HepG2 (cell line): ENCODE measurements at regions not wholly inside any gene's neighbourhood (a gene's known extent, or its start where the extent isn't known, plus 50 kb on each side); places are given as distances from the start of the nearest gene placed in this dataset.

ENCODE experiments used
- ATAC-seq: fragments of 200-7000 bp; cut with Tn5 transposase; 3 replicates; pipeline ENCODE4 v1.9.1; 2020; ENCODE audit warnings: mild to moderate bottlenecking, moderate library complexity
- BruUV-seq: library from RNA; stranded (reverse); fragments of 400-500 nt; replicated peaks from 2 replicates; lab custom pipeline; 2021; lab: Mats Ljungman, UMichigan
- CTCF ChIA-PET: fragments of 300-600 bp; formaldehyde crosslinking; extraction: SDS; loops from one replicate; lab custom pipeline; 2021; ENCODE audit warnings: low total read pairs, inconsistent platforms, low intra/inter-chr PET ratio; lab: Yijun Ruan, JAX
- POLR2A ChIA-PET: fragments of 350-600 bp; sonication (Branson Sonifier 250); formaldehyde crosslinking; loops from one replicate; lab custom pipeline; 2020; ENCODE audit warnings: antibody characterized with exemption, inconsistent platforms; lab: Yijun Ruan, JAX
- DNase-seq: peaks from one replicate; pipeline ENCODE4 v3.0.0-alpha.2; 2015; ENCODE audit warnings: low spot score
- FAIRE-seq: peaks from 3 replicates; lab custom pipeline; 2011; peaks lifted over from hg19 to GRCh38; lab: Jason Lieb, UNC
- H2AFZ ChIP-seq: one replicate; pipeline ENCODE4 v1.6.1; 2011; ENCODE audit warnings: low read length, inconsistent platforms
- H3K27ac ChIP-seq: fragments of 300-600 bp; 3 replicates; pipeline ENCODE4 v1.8.0; 2011; ENCODE audit warnings: mixed run types, mild to moderate bottlenecking, mixed read lengths, low read length, inconsistent platforms; ENCODE audit not compliant: insufficient read depth; ENCODE audit errors: extremely low read length
- H3K27me3 ChIP-seq, 2 experiments: fragments of 200-600 bp in 1 of 2; 2 replicates in 1 of 2; 3 replicates in 1 of 2; pipeline versions ENCODE4 v1.6.0 to v1.8.0; 2011; ENCODE audit warnings: low read length in 2 of 2, mild to moderate bottlenecking in 2 of 2, moderate library complexity in 2 of 2, inconsistent platforms in 1 of 2; ENCODE audit not compliant: insufficient read depth in 2 of 2, control insufficient read depth in 1 of 2
- H3K36me3 ChIP-seq, 2 experiments: fragments of 200-600 bp in 1 of 2; replicated peaks in 1 of 2; 2 replicates in 1 of 2; 3 replicates in 1 of 2; pipeline versions ENCODE4 v1.5.1 to v1.8.0; 2011; ENCODE audit warnings: low read length in 2 of 2, inconsistent platforms in 1 of 2; ENCODE audit not compliant: insufficient read depth in 2 of 2, control insufficient read depth in 1 of 2
- H3K4me1 ChIP-seq: 2 replicates; pipeline ENCODE4 v1.5.1; 2012; ENCODE audit warnings: low read length, inconsistent platforms; ENCODE audit not compliant: insufficient read depth
- H3K4me2 ChIP-seq: 2 replicates; pipeline ENCODE4 v1.6.0; 2011; ENCODE audit warnings: low read depth, low read length, inconsistent platforms
- H3K4me3 ChIP-seq, 3 experiments: fragments of 200-600 bp in 1 of 3; sonication (generic), shearing (Covaris generic) in 1 of 3; replicated peaks in 1 of 3; 2 replicates each; pipeline ENCODE4 v1.5.1; 2011 to 2016; ENCODE audit warnings: low read length in 3 of 3, inconsistent platforms in 2 of 3, low read depth in 2 of 3, mild to moderate bottlenecking in 2 of 3, control low read depth in 1 of 3, mixed read lengths in 1 of 3; ENCODE audit not compliant: insufficient read depth in 1 of 3
- H3K79me2 ChIP-seq: one replicate; pipeline ENCODE4 v1.6.1; 2011; ENCODE audit warnings: low read length, inconsistent platforms; ENCODE audit not compliant: insufficient read depth
- H3K9ac ChIP-seq: 2 replicates; pipeline ENCODE4 v1.6.0; 2011; ENCODE audit warnings: mild to moderate bottlenecking, low read depth, low read length, inconsistent platforms; ENCODE audit not compliant: insufficient read depth
- H3K9me3 ChIP-seq: 2 replicates; pipeline ENCODE4 v1.5.1; 2012; ENCODE audit warnings: mild to moderate bottlenecking, low read length
- H4K20me1 ChIP-seq: 2 replicates; pipeline ENCODE4 v1.6.0; 2011; ENCODE audit warnings: inconsistent platforms, mild to moderate bottlenecking, low read length, moderate library complexity; ENCODE audit not compliant: insufficient read depth
- CHD2 ChIP-seq: IDR thresholded peaks from 2 replicates; pipeline ENCODE4 v1.6.1; 2011; ENCODE audit warnings: low read depth, low read length, improper control_type of control experiment
- HNRNPH1 ChIP-seq: fragments of 200-400 bp; formaldehyde crosslinking; optimal IDR thresholded peaks from 2 replicates; pipeline ENCODE3; 2017; ENCODE audit warnings: mild to moderate bottlenecking, low read depth, low read length
- RAD51 ChIP-seq: fragments of 450-650 bp; IDR thresholded peaks from 2 replicates; pipeline ENCODE4 v1.6.1; 2016; ENCODE audit warnings: borderline replicate concordance
- SMAD3 ChIP-seq: sonication (generic); formaldehyde crosslinking; IDR thresholded peaks from 2 replicates; pipeline ENCODE4 v1.4.0; 2020; ENCODE audit warnings: missing genetic modification reagents
- SPEN ChIP-seq: sonication (generic); formaldehyde crosslinking; IDR thresholded peaks from 2 replicates; pipeline ENCODE4 v1.5.1; 2020; ENCODE audit warnings: low read depth, mild to moderate bottlenecking, missing genetic modification reagents
- YEATS2 ChIP-seq: sonication (generic); formaldehyde crosslinking; IDR thresholded peaks from 2 replicates; pipeline ENCODE4 v1.4.0; 2020; ENCODE audit warnings: missing genetic modification reagents, borderline replicate concordance
- ZNF235 ChIP-seq: sonication (generic); formaldehyde crosslinking; IDR thresholded peaks from 2 replicates; pipeline ENCODE4 v1.8.1; 2023; ENCODE audit warnings: mild to moderate bottlenecking, missing genetic modification reagents, borderline replicate concordance
- ZNF292 ChIP-seq: sonication (generic); formaldehyde crosslinking; IDR thresholded peaks from 2 replicates; pipeline ENCODE4 v1.8.1; 2022; ENCODE audit warnings: mild to moderate bottlenecking, low read depth, missing genetic modification reagents, borderline replicate concordance
- ZNF317 ChIP-seq: sonication (generic); formaldehyde crosslinking; IDR thresholded peaks from 2 replicates; pipeline ENCODE4 v1.5.0; 2020; ENCODE audit warnings: mild to moderate bottlenecking, missing genetic modification reagents
- WGBS: methylation state at CpG from one replicate; pipeline ENCODE4 v1.1.6; 2017; ENCODE audit warnings: low lambda C conversion rate; 5-methylcytosine and 5-hydroxymethylcytosine counted together
- in situ Hi-C: cut with HindIII; loops from 2 replicates; pipeline ENCODE4 v1.10.0; 2017; ENCODE audit warnings: low pct_unique_long_range_greater_than_20kb; ENCODE audit not compliant: extremely low pct_ligation_motif_present
- intact Hi-C: fragments of 100-400 bp; cut with micrococcal nuclease; formaldehyde crosslinking; loops from one replicate; pipeline ENCODE4 v1.10.0; 2022; ENCODE audit not compliant: unreplicated experiment
- TF ChIP-seq, protein P1 (sequence below): sonication (generic); formaldehyde crosslinking; IDR thresholded peaks from 2 replicates; pipeline ENCODE4 v1.5.0; 2020; ENCODE audit warnings: mild to moderate bottlenecking, missing genetic modification reagents
- TF ChIP-seq, protein P2 (sequence below), 2 experiments: sonication (generic) in 1 of 2; formaldehyde crosslinking in 1 of 2; IDR thresholded peaks; 2 replicates each; pipeline versions ENCODE4 v1.5.1 to v1.6.1; 2011 to 2020; ENCODE audit warnings: borderline replicate concordance in 1 of 2, low read depth in 1 of 2, low read length in 1 of 2, mild to moderate bottlenecking in 1 of 2, missing genetic modification reagents in 1 of 2, moderate library complexity in 1 of 2
- TF ChIP-seq, protein P3 (sequence below): IDR thresholded peaks from 2 replicates; pipeline ENCODE4 v1.6.1; 2016

DNA sequence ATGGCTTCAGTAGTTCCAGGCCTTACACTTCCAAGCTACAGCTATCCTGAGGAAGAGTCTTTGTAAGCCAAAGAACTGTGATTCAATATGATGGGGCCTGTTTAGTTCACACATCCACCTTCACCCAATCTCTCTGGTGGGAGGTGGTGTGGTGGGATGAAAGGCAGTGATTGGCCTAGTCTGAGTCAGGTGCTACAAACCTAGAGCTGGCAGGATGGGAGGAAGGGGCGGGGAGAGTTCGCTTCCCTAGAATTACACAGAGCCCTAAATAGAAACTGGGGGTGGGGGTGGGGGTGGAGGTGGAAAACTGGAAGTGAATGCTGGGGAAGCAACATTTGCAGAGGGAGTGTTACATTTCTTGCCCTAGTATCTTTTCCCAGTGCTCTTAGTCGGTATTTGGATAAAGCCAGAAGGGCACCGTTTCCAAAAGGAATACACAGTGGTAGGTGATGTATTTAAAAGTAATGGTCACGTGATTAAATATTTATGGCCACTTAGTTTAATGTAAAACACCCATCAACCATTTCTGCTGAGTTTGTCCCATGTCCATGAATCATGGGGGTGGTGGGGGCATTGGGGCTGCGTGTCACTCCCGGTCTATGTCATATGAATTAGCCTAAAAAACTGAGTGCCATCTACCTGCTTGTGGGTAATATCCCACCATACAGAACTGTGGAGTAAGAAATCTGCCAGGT, 247.6 kb upstream of the PROK2 start:
- H2AFZ ChIP-seq = no peak overlapping the region
- no peaks in the 10 kb centered on the region for H3K9me3 ChIP-seq
- POLR2A ChIA-PET = no interaction called here
- intact Hi-C loops (no loop called here), in situ Hi-C loops (no loop called here)
- H3K79me2 ChIP-seq = no peaks in the 10 kb centered on the region
- no peak overlapping the region for H3K27ac ChIP-seq
- no peak for FAIRE-seq
- no peak for ATAC-seq
- H3K4me2 ChIP-seq = no peak overlapping the region
- 0 out of 5 replicates have a peak, but pooled peaks cover 0 to 1% of the 10 kb centered on the region in 2 experiments for H3K27me3 ChIP-seq
- CTCF ChIA-PET = no interaction called here
- no peaks in the 10 kb centered on the region for H4K20me1 ChIP-seq
- no peak for DNase-seq
- no TSS peak for BruUV-seq
- H3K4me3 ChIP-seq = no peak overlapping the region
- TF ChIP-seq YEATS2 (CRISPR knock-in tag) (no peak), ZNF317 (CRISPR knock-in tag) (no peak), SMAD3 (no peak), SPEN (CRISPR knock-in tag) (no peak), RAD51 (peak; percentile 73), ZNF292 (CRISPR knock-in tag) (no peak), CHD2 (no peak), HNRNPH1 (no peak), ZNF235 (no peak)
- TF ChIP-seq, protein P1, sequence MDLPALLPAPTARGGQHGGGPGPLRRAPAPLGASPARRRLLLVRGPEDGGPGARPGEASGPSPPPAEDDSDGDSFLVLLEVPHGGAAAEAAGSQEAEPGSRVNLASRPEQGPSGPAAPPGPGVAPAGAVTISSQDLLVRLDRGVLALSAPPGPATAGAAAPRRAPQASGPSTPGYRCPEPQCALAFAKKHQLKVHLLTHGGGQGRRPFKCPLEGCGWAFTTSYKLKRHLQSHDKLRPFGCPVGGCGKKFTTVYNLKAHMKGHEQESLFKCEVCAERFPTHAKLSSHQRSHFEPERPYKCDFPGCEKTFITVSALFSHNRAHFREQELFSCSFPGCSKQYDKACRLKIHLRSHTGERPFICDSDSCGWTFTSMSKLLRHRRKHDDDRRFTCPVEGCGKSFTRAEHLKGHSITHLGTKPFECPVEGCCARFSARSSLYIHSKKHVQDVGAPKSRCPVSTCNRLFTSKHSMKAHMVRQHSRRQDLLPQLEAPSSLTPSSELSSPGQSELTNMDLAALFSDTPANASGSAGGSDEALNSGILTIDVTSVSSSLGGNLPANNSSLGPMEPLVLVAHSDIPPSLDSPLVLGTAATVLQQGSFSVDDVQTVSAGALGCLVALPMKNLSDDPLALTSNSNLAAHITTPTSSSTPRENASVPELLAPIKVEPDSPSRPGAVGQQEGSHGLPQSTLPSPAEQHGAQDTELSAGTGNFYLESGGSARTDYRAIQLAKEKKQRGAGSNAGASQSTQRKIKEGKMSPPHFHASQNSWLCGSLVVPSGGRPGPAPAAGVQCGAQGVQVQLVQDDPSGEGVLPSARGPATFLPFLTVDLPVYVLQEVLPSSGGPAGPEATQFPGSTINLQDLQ (CRISPR knock-in tag) = no peak
- TF ChIP-seq, protein P2, sequence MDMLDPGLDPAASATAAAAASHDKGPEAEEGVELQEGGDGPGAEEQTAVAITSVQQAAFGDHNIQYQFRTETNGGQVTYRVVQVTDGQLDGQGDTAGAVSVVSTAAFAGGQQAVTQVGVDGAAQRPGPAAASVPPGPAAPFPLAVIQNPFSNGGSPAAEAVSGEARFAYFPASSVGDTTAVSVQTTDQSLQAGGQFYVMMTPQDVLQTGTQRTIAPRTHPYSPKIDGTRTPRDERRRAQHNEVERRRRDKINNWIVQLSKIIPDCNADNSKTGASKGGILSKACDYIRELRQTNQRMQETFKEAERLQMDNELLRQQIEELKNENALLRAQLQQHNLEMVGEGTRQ (IDR thresholded peaks at IDR 0.05; ENCODE audit: low read depth, low read length) = peak; percentile 45
- TF ChIP-seq, protein P2 (CRISPR knock-in tag; IDR thresholded peaks at IDR 0.05; ENCODE audit: borderline replicate concordance) = no peak
- TF ChIP-seq, protein P3, sequence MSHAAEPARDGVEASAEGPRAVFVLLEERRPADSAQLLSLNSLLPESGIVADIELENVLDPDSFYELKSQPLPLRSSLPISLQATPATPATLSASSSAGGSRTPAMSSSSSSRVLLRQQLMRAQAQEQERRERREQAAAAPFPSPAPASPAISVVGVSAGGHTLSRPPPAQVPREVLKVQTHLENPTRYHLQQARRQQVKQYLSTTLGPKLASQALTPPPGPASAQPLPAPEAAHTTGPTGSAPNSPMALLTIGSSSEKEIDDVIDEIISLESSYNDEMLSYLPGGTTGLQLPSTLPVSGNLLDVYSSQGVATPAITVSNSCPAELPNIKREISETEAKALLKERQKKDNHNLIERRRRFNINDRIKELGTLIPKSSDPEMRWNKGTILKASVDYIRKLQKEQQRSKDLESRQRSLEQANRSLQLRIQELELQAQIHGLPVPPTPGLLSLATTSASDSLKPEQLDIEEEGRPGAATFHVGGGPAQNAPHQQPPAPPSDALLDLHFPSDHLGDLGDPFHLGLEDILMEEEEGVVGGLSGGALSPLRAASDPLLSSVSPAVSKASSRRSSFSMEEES (CRISPR knock-in tag) = no peak
- 17% methylated on average over 7 of the region's 7 CpGs for WGBS
- no peaks in the 10 kb centered on the region for H3K36me3 ChIP-seq
- no peak overlapping the region for H3K9ac ChIP-seq
- no peaks in the 10 kb centered on the region for H3K4me1 ChIP-seq
